HG02759 (cell line): ENCODE measurements at regions not wholly inside any gene's neighbourhood (a gene's known extent, or its start where the extent isn't known, plus 50 kb on each side); places are given as distances from the start of the nearest gene placed in this dataset.
"Not testable (repeated sequence)": the region's sequence is repeated elsewhere in the genome, so short reads cannot be mapped to it uniquely, and the experiment has no call there.

ENCODE experiments used
- ATAC-seq: cut with Tn5 transposase; IDR thresholded peaks from one replicate; pipeline ENCODE4 v1.9.1; 2021; ENCODE audit warnings: mild to moderate bottlenecking, moderate library complexity; ENCODE audit not compliant: unreplicated experiment

GRCh38 chr7:142477801-142478200 is 219.9 kb upstream of the PRSS58 start:
- ATAC-seq, result not testable (repeated sequence)

GRCh38 chr7:142477079-142477651 is 219.3 kb upstream of the PRSS58 start:
- ATAC-seq, result no peak

- no peak for ATAC-seq
Measured at GRCh38 chr7:142476077-142476476, 218.2 kb upstream of the PRSS58 start.

- ATAC-seq, result no peak
Measured at GRCh38 chr7:142471820-142472219, 214.0 kb upstream of the PRSS58 start.

- ATAC-seq, result no peak
Measured at GRCh38 chr7:142470544-142470830, 212.6 kb upstream of the PRSS58 start.

GRCh38 chr7:142469696-142470543 is 212.1 kb upstream of the PRSS58 start:
- no peak for ATAC-seq

- no peak for ATAC-seq
Measured at GRCh38 chr7:142468871-142469665, 211.2 kb upstream of the PRSS58 start.

- not testable (repeated sequence) for ATAC-seq
Measured at GRCh38 chr7:142467056-142467655, 209.3 kb upstream of the PRSS58 start.

GRCh38 chr7:142463401-142463850 is 205.6 kb upstream of the PRSS58 start:
- ATAC-seq, result no peak

- ATAC-seq, result no peak
Measured at GRCh38 chr7:142461437-142461836, 203.6 kb upstream of the PRSS58 start.

- ATAC-seq, result no peak
Measured at GRCh38 chr7:142460402-142461117, 202.7 kb upstream of the PRSS58 start.

- peak; percentile 85 for ATAC-seq
Measured at GRCh38 chr7:142459551-142459963, 201.7 kb upstream of the PRSS58 start.

- ATAC-seq, result no peak
Measured at GRCh38 chr7:142457146-142457703, 199.4 kb upstream of the PRSS58 start.

GRCh38 chr7:142455392-142455791 is 197.5 kb upstream of the PRSS58 start:
- ATAC-seq, result no peak

GRCh38 chr7:142454862-142455261 is 197.0 kb upstream of the PRSS58 start:
- ATAC-seq, result no peak

- ATAC-seq, result no peak
Measured at GRCh38 chr7:142452791-142453190, 194.9 kb upstream of the PRSS58 start.

- ATAC-seq, result no peak
Measured at GRCh38 chr7:142451817-142452216, 194.0 kb upstream of the PRSS58 start.

- ATAC-seq, result no peak
Measured at GRCh38 chr7:142451296-142451695, 193.4 kb upstream of the PRSS58 start.

- ATAC-seq, result no peak
Measured at GRCh38 chr7:142450695-142451094, 192.8 kb upstream of the PRSS58 start.

GRCh38 chr7:142450206-142450605 is 192.3 kb upstream of the PRSS58 start:
- no peak for ATAC-seq
